GM21447 (cell line): ENCODE measurements at regions not wholly inside any gene's neighbourhood (a gene's known extent, or its start where the extent isn't known, plus 50 kb on each side); places are given as distances from the start of the nearest gene placed in this dataset.

ENCODE experiments used
- ATAC-seq: cut with Tn5 transposase; IDR thresholded peaks from one replicate; pipeline ENCODE4 v1.9.1; 2021; ENCODE audit not compliant: unreplicated experiment

DNA sequence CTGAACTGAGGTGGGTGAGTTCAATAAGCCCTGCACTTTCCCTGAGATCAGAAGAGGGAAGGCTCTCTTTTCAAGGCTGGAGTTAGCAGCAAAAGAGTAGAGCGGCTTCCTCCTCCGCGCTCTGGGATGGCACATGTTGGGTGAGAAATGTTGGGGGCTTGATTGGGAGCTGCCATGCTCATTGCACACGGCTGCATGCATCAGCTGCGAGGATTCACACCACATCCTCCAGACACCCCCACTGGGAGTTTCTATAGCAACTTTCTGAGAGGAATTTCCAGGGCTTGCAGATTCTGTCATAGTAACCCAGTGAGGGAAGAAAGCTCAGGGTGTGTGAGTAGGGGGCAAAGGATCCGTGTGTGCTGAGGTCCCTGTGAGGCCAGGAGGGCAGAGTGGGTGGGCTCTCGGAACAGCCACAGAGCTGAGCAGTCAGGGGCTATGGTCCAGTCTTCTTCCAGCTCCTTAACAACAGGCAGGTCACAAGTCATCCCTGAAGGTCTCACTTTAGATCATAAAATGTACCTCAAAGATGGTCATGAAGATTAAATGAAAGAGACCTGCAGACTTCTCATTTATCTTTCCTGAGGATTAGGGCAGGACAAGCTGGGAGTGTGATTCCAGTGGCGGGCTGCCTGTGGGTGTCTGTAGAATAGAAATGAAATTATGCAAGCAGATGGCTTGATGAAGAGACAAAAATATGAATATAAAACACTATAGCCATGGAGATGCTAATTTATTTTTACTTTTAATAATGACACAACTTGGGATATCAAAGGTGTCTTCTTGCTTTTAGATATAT, 75.7 kb upstream of the CHRNA7 start:
- ATAC-seq: no peak

DNA sequence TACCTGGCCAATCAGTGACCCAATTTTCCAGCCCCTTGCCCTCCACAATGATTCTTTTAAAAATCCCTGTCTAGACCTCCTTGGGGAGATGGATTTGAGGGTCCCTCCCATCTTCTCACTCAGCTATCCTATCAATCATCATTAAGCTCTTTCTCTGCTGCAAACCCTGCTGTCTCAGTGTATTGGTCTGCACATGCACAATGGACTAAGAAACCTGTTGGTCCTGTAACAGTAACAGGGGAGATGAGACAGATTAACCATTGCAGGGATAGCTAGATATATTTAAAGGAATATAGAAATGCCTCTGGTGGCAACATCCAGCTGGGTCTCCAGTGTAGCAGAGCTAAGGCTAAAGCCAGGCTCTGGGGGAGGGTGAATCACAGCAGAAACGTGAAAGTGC, 74.6 kb upstream of the CHRNA7 start:
- ATAC-seq: no peak

DNA sequence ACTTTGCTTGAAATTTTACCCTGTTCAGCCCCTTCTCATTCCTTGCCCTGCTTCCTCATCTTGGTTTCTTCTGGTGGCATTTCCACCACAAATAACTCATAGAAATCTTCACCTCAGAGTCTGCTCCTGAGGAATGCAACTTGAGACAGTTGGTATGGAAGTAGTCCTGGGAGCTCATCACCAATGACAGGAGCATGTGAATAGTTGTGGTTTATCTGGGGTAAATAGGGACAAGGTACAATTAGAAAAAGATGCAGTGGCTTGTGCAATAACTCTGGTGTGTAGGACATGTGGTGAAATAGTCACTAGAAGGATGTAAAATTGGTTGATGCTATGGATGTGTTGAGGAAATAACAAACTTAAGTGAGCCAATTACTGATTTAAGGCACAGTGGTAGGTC, 72.7 kb upstream of the CHRNA7 start:
- no peak for ATAC-seq

DNA sequence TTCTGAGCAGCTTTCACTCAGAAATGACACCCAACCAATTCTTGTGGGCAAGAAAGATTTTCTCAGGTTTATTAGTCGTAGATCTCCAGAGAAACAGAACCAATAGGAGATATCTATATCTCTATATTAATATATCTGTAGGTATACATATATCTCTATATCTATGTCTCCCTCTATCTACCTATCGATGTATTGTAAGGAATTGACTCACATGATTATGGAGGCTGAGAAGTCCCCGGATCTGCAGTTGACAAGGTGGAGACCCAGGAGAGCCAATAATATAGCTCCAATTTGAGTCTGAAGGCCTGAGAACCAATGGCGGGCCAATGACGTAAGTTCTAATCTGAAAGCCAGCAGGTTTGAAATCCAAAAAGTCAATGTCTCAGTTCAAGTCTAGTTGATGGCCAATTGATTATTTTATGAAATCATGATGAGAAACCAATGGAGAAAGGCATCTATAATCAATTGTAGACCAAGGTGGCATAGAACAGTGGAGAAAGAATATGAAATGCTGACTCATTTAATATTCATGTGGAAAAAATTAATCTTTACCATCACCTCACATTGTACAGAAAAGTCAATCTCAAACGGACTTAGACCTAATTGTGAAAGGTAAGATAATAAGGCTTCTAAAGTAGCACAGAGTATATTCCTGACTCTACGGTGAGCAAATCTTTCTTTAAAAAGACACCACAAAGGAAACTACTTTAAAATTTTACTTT, 65.6 kb upstream of the CHRNA7 start:
- no peak for ATAC-seq

DNA sequence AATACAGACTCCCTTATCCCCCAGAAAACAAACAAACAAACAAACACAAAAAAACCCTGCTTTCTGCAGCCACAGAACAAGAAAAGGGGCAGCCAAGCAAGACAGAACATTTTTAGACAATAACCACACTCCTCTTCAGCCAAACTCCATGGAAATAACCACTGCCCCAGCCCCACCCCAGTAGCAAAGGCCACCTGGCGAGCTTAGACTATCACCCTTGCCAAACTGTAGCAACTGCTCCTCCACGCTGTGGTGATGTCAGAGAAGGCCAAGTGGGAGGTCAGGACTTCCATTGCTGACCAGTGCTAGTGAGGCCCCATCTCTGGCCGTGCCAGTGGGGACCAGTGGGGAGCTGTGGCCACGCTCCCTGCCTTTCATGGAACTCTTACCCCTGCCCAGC, 60.3 kb upstream of the CHRNA7 start:
- no peak for ATAC-seq

DNA sequence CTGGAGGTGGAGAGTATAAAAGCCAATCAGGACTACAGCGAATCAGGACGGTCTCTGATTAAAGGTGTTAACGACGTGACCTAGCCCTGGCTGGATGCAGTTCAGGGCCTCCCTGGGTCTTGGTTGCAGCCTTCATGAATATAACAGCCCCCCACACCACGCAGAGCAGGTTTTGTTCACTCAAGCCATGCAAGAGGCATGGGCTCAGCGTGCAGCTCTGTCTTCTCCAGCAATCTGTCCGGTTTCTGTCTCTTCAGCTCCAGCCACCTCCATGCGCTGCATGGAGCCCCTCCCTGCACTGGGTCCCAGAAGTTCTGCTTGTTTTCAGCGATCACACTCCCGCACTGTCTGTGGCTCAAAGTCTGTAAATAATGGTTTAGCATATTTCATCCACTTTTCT, 57.1 kb upstream of the CHRNA7 start:
- ATAC-seq: no peak

DNA sequence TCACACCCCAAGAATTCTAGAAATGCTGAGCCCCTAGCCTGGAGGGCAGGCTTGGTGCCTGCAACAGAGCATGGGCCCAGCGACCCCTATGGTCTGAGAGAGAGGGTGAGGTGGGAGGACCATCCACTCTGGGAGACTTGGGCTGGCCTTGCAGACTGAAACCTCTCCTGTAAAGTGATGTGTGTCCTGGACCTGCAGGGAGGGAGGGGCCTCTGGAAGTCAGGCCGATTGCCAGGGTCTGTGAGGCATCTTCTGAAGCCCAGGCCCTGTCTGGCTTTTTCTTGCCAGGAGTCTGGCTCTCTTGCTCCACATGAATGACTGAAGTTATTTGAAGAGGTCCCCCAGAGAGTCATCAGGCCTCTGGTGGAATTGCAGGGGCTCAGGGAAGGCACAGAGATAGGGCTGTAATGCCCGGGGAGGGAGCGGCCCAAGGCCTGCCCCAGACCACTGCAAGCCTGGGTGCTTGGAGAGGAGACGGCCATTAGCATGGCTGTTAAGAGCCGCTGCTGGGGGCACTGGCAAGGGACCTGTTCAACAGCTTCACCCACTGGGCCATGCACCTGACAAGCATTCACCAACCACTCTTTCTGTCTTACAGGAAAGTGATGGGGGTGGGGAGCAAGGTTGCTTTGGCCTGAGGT, 56.0 kb upstream of the CHRNA7 start:
- ATAC-seq: no peak

DNA sequence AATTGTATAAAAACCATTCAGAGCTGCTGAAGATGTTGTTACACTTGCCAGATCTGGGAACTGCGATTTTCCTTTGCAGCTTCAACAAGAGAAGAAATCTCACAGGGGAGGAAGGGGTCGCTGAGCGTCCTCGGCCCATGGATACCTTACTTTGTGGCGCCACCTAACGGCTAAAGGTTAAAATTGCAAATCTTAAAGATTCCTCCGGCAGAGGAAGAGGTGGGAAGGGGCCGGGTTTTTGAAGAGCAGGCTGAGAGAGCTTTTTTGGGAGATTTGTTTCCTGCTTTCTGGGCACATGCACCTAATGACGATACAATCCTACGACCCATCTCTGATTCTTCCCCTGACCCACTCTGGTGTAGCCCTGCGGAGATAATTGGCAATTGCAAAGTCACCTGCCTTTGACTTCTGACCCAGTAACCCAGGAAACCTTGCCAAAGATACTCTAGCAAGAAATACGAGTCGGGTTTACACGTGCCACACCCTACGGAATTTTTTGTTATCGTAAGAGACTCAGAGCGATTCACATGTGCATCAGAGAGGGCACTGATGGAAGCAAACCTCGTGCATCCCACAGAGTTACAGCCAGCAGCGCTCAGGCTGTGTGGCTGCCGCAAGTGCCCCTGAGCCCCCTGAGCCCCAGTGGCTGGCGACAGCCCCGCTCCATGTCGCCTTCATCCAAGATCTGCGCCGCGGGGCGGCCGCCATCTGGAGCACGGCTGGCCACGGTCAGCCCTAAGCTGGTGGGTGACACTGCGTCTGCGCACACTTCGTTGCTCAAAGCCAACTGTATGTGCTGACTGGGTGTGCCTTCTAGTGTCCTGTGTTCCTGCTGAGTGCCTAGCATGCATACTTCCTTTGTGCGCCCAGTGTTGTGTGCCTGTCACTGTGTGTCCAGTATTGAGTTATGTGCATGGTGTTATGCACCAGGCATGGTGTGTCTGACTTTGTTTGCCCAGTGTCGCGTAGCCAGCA, 55.2 kb upstream of the CHRNA7 start:
- ATAC-seq: no peak

DNA sequence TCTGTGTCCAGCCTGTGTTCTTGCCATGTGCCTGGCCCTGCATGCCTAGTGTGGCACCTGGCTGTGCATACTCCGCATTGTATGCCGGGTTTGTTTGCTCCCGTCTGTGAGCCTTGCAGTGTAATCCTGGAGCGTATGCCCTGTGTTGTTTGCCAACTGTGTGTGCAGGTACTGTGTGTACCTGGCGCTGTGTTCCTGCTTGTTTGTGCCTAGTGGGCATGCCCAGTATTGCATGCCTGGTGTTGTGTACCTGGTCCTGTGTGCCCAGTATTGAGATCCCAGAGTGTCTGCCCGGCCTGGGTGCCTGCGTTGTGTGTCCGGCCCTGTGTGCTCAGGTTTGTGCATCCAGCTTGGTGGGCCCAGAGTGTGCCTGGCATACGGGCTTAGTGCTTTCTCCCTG, 54.5 kb upstream of the CHRNA7 start:
- no peak for ATAC-seq

DNA sequence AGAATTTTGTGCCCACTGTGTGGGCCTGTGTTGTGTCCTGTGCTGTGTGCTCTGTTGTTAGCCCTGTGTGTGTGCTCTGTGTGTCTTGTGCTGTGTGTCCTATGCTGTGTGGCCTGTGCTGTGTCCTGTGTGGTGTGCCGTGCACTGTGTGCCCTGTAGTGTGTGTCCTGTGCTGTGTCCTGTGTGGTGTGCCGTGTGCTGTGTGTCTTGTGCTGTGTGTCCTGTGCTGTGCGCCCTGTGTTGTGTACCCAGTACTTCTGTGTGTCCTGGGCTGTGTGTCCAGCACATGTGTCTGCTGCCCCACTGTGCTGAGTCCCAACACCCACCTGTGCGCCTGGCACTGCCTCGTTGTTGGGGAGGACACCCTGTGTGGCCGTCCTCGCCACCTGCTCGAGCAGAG, 53.2 kb upstream of the CHRNA7 start:
- ATAC-seq: no peak

DNA sequence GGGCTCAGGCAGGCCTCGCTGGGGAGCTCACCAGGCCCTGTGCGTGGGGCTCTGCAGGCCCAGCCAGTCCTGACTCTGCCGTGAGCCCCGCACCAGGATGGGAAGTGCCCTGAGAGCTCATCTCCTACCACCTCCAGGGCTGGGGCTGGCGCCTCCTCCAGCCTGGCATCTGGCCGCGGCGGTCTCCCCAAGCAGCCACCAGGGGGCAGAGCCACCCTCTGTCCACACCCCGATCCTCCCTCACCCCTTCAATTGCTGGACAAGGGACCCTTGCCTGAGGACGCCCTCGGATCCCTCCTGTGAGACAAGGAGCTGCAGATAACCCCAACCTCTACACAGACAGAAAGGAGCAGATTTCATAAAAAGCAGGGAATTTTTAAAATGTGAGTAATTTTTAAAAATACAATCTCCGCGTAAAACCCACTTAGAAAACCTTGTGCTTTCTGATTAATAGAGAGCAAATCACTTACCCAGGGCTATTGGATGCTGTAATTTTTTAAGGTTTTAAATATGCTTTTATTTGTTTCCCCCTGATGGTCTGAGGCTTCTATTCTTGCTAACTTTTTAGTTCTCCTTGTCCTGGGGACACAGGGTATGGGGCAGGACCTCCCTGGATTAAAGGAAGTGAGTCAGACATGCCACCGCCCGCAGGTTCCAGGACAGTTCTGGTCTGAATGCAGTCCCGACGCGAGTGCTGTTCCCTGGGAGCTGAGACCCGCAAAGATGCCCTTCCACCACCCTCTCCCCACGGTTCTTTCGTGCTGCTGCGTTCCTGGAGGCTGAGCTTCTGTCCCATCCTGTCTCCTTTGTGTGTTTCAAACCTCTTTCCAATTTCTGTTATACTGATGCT, 52.3 kb upstream of the CHRNA7 start:
- ATAC-seq: no peak
